ENCODE measurements at regions not wholly inside any gene's neighbourhood (a gene's known extent, or its start where the extent isn't known, plus 50 kb on each side); places are given as distances from the start of the nearest gene placed in this dataset.

GRCh38 chr19:29308977-29309590 lies 96.1 kb upstream of the UQCRFS1 start:
- Histone ChIP-seq H3K27ac (no peak overlapping the region), H3K4me3 (ENCODE audit: low read depth, low read length) (no peak overlapping the region), H3K27me3 (replicated peaks) (no peaks in the 10 kb centered on the region), H3K36me3 (replicated peaks) (no peaks in the 10 kb centered on the region)
- DNase-seq: no peak
- in situ Hi-C loops (cut with HindIII; ENCODE audit: low pct_ligation_motif_present, low sequenced_read_pairs): no loop called here
- no peak for TF ChIP-seq CTCF (IDR thresholded peaks at IDR 0.05; ENCODE audit: low read depth, low read length, missing control alignments)

- H3K36me3 ChIP-seq (replicated peaks): no peaks in the 10 kb centered on the region
- in situ Hi-C loops (cut with HindIII; ENCODE audit: low pct_ligation_motif_present, low sequenced_read_pairs): no loop called here
- DNase-seq: no peak
- no peaks in the 10 kb centered on the region for H3K27me3 ChIP-seq (replicated peaks)
- TF ChIP-seq CTCF (IDR thresholded peaks at IDR 0.05; ENCODE audit: low read depth, low read length, missing control alignments): no peak
- H3K4me3 ChIP-seq (ENCODE audit: low read depth, low read length): no peak overlapping the region
- no peak overlapping the region for H3K27ac ChIP-seq
These were observed 96.7 kb upstream of the UQCRFS1 start for GRCh38 chr19:29309637-29310036.

- in situ Hi-C loops (cut with HindIII; ENCODE audit: low pct_ligation_motif_present, low sequenced_read_pairs): no loop called here
- Histone ChIP-seq H3K27me3 (replicated peaks) (no peaks in the 10 kb centered on the region), H3K4me3 (ENCODE audit: low read depth, low read length) (no peak overlapping the region), H3K36me3 (replicated peaks) (no peaks in the 10 kb centered on the region), H3K27ac (no peak overlapping the region)
- TF ChIP-seq CTCF (IDR thresholded peaks at IDR 0.05; ENCODE audit: low read depth, low read length, missing control alignments): no peak
- no peak for DNase-seq
These were observed 98.3 kb upstream of the UQCRFS1 start for GRCh38 chr19:29311191-29311790.

- Histone ChIP-seq H3K27ac (no peak overlapping the region), H3K4me3 (ENCODE audit: low read depth, low read length) (no peak overlapping the region), H3K36me3 (replicated peaks) (no peaks in the 10 kb centered on the region), H3K27me3 (replicated peaks) (no peaks in the 10 kb centered on the region)
- no peak for DNase-seq
- in situ Hi-C loops (cut with HindIII; ENCODE audit: low pct_ligation_motif_present, low sequenced_read_pairs): no loop called here
- TF ChIP-seq CTCF (IDR thresholded peaks at IDR 0.05; ENCODE audit: low read depth, low read length, missing control alignments): no peak
These were observed 102.7 kb upstream of the UQCRFS1 start for GRCh38 chr19:29315556-29316190.

GRCh38 chr19:29318581-29318980 lies 105.6 kb upstream of the UQCRFS1 start:
- Histone ChIP-seq H3K4me3 (ENCODE audit: low read depth, low read length) (no peak overlapping the region), H3K27me3 (replicated peaks) (no peaks in the 10 kb centered on the region), H3K27ac (no peak overlapping the region), H3K36me3 (replicated peaks) (no peaks in the 10 kb centered on the region)
- DNase-seq: no peak
- in situ Hi-C loops (cut with HindIII; ENCODE audit: low pct_ligation_motif_present, low sequenced_read_pairs): no loop called here
- no peak for TF ChIP-seq CTCF (IDR thresholded peaks at IDR 0.05; ENCODE audit: low read depth, low read length, missing control alignments)

Data from brain microvascular endothelial cell (primary cell).